ENCODE measurements at regions not wholly inside any gene's neighbourhood (a gene's known extent, or its start where the extent isn't known, plus 50 kb on each side); places are given as distances from the start of the nearest gene placed in this dataset.

DNA sequence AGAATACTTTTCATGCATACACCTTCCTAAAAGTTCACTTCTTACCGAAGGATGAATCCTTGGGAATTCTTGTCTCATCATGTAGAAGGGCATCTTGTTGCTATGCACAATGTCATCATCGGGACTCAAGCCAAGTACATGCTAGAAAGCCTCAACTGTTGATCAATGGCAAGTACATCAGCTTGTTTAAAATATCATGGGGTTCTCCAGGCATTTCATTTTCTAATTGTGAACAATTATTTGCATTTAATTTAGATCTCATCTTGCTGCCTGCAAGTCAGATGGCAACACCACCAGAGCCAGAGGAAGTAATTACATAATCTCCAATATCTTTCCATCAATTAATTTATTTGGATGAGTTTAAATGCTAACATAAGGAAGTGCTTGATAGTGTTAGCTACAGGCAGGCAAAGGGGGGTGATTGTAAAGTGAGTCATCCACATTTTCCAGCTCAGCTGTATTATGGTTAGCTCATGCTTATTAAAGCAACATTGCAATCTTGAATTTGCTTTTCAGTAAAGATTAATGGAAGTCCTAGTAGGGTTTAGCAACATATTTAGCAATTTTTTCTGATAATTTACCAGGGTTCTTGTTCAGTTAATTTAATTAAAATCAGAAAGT is 356.5 kb downstream of the CBLL2 start:
- intact Hi-C loops (cut with DNase I), result no loop called here
- DNase-seq (ENCODE audit: low spot score), result no peak

DNA sequence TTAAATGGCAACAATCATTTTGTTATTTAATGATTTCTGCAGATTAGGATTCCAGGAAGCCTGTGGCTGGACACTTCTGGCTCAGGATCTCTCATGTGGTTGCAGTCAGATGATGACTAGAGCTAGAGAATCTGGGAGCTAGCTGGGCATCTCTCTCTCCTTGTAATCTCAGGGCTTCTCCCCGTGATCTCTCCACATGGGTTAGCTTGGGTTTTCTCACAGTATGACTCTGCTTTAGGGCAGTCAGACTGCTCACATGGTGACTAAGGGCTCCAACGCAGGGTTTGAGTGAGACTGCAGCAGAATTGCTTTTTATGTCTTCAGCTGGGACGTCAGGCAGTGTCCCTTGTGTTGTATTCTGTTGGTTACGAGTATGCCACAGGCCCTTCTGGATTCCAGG is 361.4 kb downstream of the CBLL2 start:
- no peak for DNase-seq (ENCODE audit: low spot score)
- intact Hi-C loops (cut with DNase I), result no loop called here

DNA sequence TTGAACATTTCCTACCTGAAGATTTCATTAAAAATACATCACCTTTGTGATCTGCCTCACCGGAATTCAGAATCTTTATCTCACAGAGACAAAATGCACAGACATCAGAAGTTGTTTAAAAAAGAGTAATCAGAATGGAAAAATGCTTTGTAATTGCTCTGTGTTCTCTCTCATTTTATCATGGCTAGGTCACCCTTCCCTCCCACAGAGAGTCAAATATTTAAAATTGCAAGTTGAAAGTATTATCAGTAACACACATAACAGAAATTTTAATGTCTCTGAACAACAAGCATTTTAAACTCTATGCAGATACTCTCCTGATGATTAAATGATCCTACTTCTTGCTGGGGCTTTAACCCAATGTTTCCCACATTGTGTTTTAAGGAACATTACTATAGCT is 362.0 kb downstream of the CBLL2 start:
- no peak for DNase-seq (ENCODE audit: low spot score)
- intact Hi-C loops (cut with DNase I), result no loop called here

DNA sequence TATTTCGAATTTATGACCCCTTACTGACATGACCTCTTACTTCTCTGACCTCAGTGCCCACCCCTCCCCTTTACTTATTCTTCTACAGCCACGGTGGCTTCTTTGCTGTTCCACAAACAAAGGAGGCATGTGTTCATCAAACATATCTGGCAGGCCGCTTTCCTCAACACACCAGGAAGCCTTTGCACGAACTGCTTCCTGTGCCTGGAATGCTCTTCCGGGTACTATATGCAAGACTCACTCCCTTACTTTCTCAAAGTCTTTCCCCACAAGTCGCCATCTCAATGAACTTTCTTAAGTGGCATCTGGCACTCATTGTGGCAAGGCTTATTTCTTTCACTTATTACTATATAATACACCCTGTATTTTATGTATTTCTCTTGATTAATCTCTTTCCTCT is 351.5 kb upstream of the DDX53 start:
- no peak for DNase-seq (ENCODE audit: low spot score)
- intact Hi-C loops (cut with DNase I), result no loop called here

DNA sequence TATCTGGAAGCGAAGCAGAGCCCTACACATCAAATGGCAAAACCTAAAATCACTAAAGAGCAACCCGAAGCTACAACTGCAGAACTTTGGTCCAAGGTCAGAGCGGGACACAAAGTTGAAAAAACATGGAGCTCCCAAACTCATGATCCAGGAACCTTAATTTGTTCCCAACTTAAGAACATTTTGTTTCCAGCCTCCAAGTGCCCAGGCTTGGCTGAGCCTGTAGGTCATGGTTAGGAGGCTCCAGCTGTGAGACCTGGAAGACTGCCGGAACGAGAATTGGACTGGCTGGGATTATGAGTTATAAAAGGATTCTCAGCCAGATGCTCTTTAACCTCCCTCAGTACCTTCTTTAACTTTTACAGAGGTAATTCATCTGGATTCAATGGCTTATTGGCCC is 349.1 kb upstream of the DDX53 start:
- DNase-seq (ENCODE audit: low spot score), result no peak
- intact Hi-C loops (cut with DNase I), result no loop called here

DNA sequence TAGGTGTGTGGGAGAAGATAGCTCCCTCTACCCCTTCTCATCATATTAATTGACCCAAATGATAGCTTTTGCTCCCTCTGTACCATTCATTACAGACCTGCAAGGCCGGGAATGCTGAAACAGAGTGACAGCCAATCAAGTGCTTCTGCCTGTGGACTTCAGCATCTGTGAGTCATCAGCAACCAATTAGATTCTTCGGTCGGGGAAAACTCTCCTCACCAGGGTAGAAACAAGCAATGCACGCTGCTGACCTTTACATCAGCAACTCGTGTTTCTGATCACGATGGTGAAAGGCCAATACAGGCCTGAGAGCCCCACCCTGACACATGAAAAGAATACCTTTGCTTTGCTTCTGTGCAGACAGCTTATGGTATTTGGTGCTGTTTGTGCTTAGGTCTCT is 347.2 kb upstream of the DDX53 start:
- intact Hi-C loops (cut with DNase I), result no loop called here
- no peak for DNase-seq (ENCODE audit: low spot score)

DNA sequence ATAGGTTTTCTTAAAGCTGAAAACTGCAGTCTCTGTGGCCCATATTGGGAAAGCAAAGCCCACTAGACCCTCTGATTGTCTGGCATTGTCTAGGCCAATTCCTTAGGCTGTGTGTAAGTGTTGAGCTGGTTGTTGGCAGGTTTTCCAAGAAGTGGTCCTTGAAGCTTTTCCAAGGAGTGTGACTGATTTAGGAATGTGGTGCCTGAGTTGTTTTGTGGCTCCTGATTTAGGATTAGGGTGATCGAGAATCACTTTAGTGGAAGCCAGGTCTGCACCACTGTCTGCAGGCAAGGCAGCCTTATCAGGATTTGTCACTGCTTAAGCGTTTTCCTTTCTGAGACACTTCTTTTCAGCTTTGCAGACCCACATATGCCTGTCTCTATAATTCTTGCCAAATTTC is 339.0 kb upstream of the DDX53 start:
- DNase-seq (ENCODE audit: low spot score), result no peak
- intact Hi-C loops (cut with DNase I), result no loop called here

DNA sequence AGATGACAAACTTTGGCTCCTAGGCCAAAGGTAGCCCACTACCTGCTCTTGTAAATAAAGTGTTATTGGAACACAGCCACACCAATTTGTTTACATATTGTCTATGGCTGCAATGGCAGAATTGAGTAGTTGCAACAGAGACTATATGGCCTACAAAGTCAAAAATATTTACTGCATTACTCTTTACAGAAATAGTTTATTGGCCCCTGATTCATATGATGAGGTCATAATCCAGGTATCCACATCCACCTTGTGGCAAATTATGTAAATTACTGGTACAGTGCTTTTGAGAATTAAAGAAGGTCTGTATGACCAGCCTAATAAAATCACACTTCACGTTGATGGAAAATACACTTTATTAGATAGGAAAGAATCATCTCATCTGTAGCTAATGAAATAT is 337.0 kb upstream of the DDX53 start:
- no peak for DNase-seq (ENCODE audit: low spot score)
- intact Hi-C loops (cut with DNase I), result no loop called here

DNA sequence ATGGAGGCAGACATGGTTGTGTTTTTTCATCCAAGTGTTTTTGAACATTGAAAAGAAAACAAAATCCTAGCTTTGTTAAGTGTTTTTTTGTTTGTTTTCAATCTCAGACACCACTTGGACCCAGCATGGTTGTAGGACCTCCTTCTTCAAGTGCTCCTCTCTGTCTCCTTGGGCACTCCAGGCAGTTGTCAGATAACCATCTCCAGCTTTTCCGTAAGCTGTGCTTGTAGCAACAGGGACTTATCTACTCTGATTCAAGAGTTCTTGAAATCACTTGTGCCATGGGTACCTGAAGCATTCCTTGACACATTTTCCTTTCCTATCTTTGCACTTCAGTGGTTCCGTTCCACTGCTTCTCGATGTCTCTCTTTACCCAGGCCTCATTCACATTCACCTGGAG is 334.9 kb upstream of the DDX53 start:
- no peak for DNase-seq (ENCODE audit: low spot score)

DNA sequence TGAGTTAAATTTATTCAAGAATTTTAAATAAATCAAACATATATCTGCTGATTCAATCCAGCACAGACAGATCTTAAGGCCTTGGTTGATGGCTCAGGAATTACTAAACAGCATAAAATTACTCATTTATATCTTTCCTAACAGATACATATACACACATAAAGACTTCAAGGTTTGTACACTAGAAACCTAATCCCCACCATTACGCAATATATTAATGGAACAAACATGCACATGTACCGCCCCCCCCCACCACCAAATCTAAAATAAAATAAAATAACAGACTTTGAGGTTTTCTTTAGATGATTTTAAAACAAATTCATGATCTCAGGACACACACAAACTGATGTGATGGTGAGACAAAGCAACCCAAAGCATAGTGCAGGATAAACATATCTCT is 333.9 kb upstream of the DDX53 start:
- intact Hi-C loops (cut with DNase I), result no loop called here
- no peak for DNase-seq (ENCODE audit: low spot score)

More for the DNA sequence above, 334.9 kb upstream of the DDX53 start:
- intact Hi-C loops (cut with DNase I), result no loop called here

DNA sequence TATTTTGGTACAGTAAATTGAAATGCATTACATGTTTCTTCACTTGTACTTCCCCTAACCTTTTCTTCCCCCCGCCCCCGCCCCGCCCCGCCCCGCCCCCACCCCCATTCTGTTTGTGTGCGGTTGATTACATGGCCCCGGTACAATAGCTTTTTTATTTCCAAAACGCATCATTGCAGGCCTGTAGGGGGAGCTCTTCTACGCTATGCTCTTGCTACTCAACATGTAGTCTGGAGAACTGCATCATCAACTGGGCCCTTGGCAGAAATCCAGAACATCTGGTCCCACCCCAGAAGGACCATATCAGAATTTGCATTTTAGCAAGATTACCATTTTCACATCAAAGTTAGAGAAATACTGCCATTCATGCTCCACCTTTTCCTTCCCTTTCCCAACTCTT is 333.3 kb upstream of the DDX53 start:
- DNase-seq (ENCODE audit: low spot score), result no peak
- intact Hi-C loops (cut with DNase I), result no loop called here

DNA sequence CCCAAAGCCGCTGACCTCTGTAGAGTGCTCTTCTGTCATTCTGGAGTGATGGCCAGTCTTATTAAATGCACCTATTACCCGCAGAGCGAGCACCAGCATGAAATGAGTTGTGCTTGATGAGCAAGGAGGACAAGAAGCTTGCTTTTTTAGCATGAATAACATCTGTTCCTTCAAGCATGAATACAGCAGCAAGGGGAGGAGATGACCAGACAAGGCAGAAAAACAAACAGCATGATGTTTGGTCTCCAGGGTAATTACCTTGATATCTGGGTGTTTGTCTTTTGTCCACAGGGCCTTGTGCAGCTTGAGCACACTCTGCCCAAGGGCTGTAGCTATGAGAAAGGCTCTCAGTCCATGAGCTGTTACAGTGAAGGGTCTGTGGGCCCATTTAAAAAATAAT is 324.8 kb upstream of the DDX53 start:
- no peak for DNase-seq (ENCODE audit: low spot score)
- intact Hi-C loops (cut with DNase I), result no loop called here

DNA sequence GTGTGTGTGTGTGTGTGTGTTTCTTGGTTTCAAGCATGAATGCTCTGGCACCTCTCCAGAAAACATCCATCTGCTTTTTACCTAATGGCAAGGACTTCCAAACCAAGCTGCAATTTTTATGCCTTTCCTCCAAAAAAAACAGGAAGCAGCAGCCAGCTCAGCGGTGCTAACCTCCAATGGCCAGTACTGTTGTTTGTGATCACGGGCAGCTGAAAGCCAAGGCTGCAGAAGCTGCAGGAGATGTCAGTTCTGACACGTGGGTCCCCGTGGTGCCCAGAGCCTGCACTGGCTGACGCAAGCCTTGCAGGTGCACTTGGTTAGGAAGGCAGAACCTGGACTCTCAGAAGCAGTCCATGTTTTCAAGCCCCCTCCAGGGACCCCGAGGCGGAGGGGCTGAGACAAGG is 313.6 kb upstream of the DDX53 start:
- no peak for DNase-seq (ENCODE audit: low spot score)
- intact Hi-C loops (cut with DNase I), result no loop called here

DNA sequence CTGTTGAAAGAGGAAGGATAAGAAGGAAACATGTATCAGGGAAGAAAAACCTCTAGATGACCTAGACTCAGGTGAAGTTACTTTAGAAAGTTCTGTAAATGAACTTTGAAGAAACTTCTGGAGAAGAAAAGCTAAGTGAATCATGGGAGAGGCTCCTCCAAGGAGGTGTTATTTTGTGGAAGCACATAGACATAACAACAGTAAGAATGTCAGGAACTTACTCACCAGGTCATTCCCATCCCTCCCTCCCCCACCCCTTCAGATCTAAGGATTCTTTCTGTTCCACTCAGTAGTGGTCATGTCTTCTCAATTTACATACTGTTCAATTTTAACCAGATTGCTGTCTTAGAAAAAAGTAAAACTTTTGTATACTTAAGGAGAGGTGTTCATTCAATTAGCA is 310.5 kb upstream of the DDX53 start:
- DNase-seq (ENCODE audit: low spot score), result no peak
- intact Hi-C loops (cut with DNase I), result no loop called here

DNA sequence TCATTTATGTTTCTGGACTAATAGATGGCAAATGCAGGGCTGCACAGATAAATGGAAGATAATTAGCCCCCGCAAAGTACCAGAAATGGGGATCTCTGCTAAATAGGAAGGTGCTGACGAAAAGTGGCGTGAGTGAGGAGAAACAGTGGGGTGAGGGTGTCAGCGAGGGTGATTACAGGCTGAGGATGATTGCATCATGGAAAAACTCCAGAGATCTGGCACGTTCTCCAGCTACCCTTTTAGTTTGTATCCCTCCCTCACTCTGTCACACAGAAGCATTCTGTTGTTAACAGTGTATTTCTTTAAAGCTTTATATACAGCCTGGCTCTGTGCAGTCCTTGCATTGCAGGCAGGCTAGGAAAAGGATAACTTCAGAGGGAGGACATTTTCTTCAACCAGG is 309.6 kb upstream of the DDX53 start:
- intact Hi-C loops (cut with DNase I), result no loop called here
- DNase-seq (ENCODE audit: low spot score), result no peak

DNA sequence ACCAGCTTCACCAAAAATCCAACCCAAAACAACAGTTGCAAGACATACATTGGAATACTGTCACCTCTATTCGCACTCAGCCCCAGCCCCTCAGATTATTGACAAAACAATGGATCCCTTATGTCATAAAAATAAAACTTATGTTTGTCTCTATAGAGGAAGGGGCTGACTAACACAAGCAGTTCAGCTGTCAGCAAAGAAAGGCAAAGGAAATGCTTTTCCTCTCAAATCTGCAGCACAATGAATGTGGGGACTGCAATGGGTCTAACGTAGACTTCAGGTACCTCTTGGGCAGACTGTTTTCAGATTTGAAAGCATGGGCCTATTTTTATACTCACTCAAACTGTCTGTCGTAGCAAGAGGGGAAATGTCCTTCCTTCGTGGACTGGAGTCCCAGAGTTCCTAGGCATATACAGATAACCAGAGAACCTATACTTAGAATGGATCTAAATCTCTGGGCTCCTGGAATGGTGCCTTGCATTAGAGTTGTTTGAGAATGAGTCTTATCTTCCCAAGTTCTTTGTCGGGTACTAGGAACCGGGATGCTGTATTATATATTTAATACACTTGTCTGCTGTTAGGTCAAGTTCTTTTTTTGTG is 307.7 kb upstream of the DDX53 start:
- intact Hi-C loops (cut with DNase I), result no loop called here

DNA sequence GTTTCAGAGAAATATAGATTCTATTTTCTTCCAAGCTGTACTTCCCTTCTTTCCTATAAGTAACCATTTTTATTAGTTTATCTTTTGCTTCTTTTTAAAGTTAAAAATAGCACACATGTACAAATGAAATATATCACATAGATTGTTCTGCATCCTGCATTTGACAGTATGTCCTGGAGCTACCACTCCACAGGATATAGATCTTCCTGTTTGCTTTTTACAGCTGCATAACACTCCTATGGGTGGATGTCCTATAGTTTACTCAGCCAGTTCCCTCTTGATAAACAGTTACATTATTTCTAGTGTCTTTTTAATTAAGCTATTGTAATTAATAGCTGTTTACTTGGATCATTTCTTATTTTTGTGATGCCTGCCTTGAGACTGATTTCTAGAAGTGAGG is 301.6 kb upstream of the DDX53 start:
- intact Hi-C loops (cut with DNase I), result no loop called here
- DNase-seq (ENCODE audit: low spot score), result no peak

More for the DNA sequence above, 307.7 kb upstream of the DDX53 start:
- no peak for DNase-seq (ENCODE audit: low spot score)

DNA sequence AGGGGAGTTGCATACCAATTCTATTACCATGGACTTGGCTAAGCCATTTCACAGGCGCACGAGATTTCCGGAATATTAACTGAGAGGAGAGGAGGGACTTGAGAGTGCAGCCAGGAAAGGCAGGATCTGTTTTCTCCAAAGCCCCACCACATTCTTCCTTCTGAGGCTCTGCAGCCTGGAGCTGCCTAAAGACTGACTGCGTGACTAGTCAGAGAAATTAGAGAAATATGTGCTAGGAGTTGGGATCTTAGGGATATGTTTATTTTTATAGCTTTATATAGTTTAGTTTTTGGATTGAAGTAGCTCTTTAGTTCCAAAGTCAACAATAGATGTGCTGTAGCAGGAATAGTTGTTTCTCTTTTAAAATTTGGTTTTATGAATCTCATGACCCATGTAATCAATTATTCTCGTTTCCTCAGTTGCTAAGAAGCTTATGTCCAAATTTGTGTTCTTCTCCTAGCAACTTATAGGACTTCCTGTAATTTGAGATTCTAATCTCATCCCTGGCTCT is 300.1 kb upstream of the DDX53 start:
- intact Hi-C loops (cut with DNase I), result no loop called here
- no peak for DNase-seq (ENCODE audit: low spot score)

DNA sequence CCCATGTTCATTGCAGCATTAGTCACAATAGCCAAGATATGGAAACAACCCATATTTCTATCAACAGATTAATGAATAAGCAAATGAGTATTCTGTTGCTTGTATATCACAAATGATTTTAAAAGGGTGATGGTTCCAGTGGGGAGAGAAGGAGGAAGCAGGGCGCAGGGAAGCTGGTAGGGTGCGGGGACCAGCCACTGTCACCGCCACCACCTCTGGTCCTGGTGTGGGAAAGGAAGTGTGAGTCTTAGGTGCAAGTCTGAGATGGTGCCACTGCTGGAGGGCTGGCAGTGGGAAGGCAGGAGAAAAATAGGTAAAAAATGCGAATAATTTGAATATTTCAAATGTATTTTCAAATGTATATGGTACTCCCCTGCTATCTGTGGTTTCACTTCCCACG is 286.8 kb upstream of the DDX53 start:
- DNase-seq (ENCODE audit: low spot score), result no peak
- intact Hi-C loops (cut with DNase I), result no loop called here

DNA sequence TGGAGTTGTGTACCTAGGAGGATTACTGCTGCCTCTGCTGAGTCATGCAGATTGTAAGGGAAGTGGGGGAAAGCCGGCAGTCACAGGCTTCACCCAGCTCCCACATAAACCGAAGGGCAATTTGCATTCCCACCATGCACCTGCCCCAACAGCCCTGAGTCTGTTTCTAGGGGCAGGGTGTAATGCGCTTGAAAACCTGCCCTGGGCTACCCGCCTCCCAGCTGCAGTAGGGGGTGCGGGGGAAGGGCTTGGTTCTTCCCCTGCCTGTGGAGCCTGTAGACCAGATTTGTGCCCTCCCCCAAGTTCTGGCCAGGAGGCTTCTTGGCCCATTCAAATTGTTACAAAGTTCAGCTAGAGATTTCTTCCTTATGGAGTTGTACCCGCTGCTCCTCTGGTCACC is 269.2 kb upstream of the DDX53 start:
- intact Hi-C loops (cut with DNase I), result no loop called here
- DNase-seq (ENCODE audit: low spot score), result no peak

DNA sequence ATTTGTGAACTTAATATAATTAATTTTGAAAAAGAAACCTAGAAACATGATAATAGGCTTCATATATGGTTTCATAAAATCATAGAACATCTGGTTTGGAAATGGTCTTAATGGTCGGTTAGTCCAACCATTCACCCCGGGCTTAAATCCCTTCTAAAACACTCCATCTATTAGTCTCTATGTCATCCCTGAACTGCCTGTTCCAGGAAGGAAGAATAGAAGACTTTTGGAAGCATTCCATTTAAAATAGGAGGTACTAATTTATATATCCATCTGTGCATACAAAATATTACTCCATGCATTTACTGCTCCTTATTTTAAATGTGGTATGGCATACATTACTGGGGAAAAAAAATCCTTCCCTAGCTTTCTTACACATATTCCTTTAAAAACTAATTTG is 262.2 kb upstream of the DDX53 start:
- no peak for DNase-seq (ENCODE audit: low spot score)
- intact Hi-C loops (cut with DNase I), result no loop called here

DNA sequence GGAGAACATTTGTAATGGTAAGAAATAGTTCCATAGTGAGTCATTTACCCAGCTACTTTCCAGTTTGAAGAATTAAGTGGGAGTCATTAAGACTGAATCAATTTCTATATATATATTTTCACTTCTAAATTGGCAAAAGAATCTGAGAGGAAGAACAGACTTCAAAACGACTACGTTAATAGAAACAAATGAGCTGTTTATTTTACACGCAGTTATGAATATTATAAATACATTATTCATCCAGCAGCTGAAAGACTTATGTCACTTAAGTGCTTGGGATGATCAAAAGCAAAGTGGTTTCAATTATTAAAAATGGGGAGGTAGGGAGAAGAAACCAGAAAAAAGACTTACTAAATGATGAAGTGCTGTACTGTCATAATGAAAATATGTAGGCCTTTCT is 260.5 kb upstream of the DDX53 start:
- no peak for DNase-seq (ENCODE audit: low spot score)
- intact Hi-C loops (cut with DNase I), result no loop called here

Measured in posterior vena cava (tissue), 2 donors.